Uterus (tissue), 3 donors: ENCODE measurements at regions not wholly inside any gene's neighbourhood (a gene's known extent, or its start where the extent isn't known, plus 50 kb on each side); places are given as distances from the start of the nearest gene placed in this dataset.
"Not testable (repeated sequence)": the region's sequence is repeated elsewhere in the genome, so short reads cannot be mapped to it uniquely, and the experiment has no call there.

Experiments used
- DNase-seq, 2 donors: peaks; one replicate each; pipeline ENCODE4 v3.0.0-alpha.2; 2019 to 2020
- H3K27ac ChIP-seq, 2 donors: fragments of 200-600 bp; sonication (generic); 1 replicate in 1 of 2; 2 replicates in 1 of 2; pipeline ENCODE4 v1.5.1; 2016 to 2018
- H3K27me3 ChIP-seq, 2 donors: fragments of 200-600 bp; sonication (generic); one replicate each; pipeline ENCODE4 v1.5.1; 2018 to 2019; ENCODE audit warnings: control low read depth in 1 of 2
- H3K36me3 ChIP-seq, 2 donors: fragments of 200-600 bp; sonication (generic); one replicate each; pipeline ENCODE4 v1.5.1; 2019; ENCODE audit warnings: control low read depth in 1 of 2
- H3K4me1 ChIP-seq, 2 donors: fragments of 200-600 bp; sonication (generic); one replicate each; pipeline ENCODE4 v1.5.1; 2018 to 2019; ENCODE audit warnings: control low read depth in 1 of 2
- H3K4me3 ChIP-seq, 2 donors: fragments of 200-600 bp; sonication (generic); 1 replicate in 1 of 2; 2 replicates in 1 of 2; pipeline ENCODE4 v1.5.1; 2018 to 2019; ENCODE audit warnings: mild to moderate bottlenecking in 1 of 2
- H3K9me3 ChIP-seq, 2 donors: fragments of 200-600 bp; sonication (generic); one replicate each; pipeline ENCODE4 v1.5.1; 2019; ENCODE audit warnings: control low read depth in 1 of 2
- CTCF ChIP-seq, 4 experiments: fragments of 200-600 bp in 2 of 4; fragments of 450-650 bp in 2 of 4; sonication (generic) in 2 of 4; IDR thresholded peaks; one replicate each; pipeline ENCODE4 v1.5.1; 2016 to 2019; ENCODE audit warnings: antibody characterized with exemption in 4 of 4, mild to moderate bottlenecking in 2 of 4, moderate library complexity in 1 of 4
- POLR2A ChIP-seq, 2 donors: fragments of 450-650 bp; IDR thresholded peaks; one replicate each; pipeline ENCODE4 v1.6.1; 2016; ENCODE audit warnings: antibody characterized with exemption in 2 of 2, mild to moderate bottlenecking in 1 of 2, moderate library complexity in 1 of 2
- intact Hi-C: fragments of 100-400 bp; cut with DNase I; formaldehyde crosslinking; loops from one replicate; pipeline ENCODE4 v1.15.1; 2023; ENCODE audit warnings: low total_unique reads
- donor health status: DM: yes; HTN: yes; CAD: no.

- Histone ChIP-seq H3K9me3 (no peaks in the 10 kb centered on the region), H3K27me3 (no peaks in the 10 kb centered on the region), H3K36me3 (no peaks in the 10 kb centered on the region), H3K4me1 (no peaks in the 10 kb centered on the region), H3K27ac (no peak overlapping the region), H3K4me3 (no peak overlapping the region)
- intact Hi-C loops = no loop called here
- DNase-seq = no peak
- no peak for TF ChIP-seq CTCF (IDR thresholded peaks at IDR 0.05)
- no peak for TF ChIP-seq POLR2A (IDR thresholded peaks at IDR 0.05)
Observed at GRCh38 chr4:156388826-156389225, 435.2 kb upstream of the CTSO start.

GRCh38 chr4:156378033-156378665 lies 424.5 kb upstream of the CTSO start:
- H3K4me1 ChIP-seq = no peaks in the 10 kb centered on the region
- TF ChIP-seq POLR2A (IDR thresholded peaks at IDR 0.05) = no peak
- TF ChIP-seq CTCF (IDR thresholded peaks at IDR 0.05) = peak in 2 of 4 experiments; percentile 4 to 17
- no peak overlapping the region for H3K27ac ChIP-seq
- no peak overlapping the region for H3K4me3 ChIP-seq
- intact Hi-C loops = no loop called here
- H3K36me3 ChIP-seq = no peaks in the 10 kb centered on the region
- DNase-seq = no peak
- no peaks in the 10 kb centered on the region for H3K9me3 ChIP-seq
- no peaks in the 10 kb centered on the region for H3K27me3 ChIP-seq

- TF ChIP-seq POLR2A (IDR thresholded peaks at IDR 0.05) = no peak
- TF ChIP-seq CTCF (IDR thresholded peaks at IDR 0.05) = no peak
Observed at GRCh38 chr4:156377036-156377710, 423.5 kb upstream of the CTSO start.

GRCh38 chr4:156374894-156375293 lies 421.2 kb upstream of the CTSO start:
- no peaks in the 10 kb centered on the region for H3K27me3 ChIP-seq
- intact Hi-C loops = no loop called here
- no peaks in the 10 kb centered on the region for H3K4me1 ChIP-seq
- DNase-seq = no peak
- H3K36me3 ChIP-seq = no peaks in the 10 kb centered on the region
- no peak overlapping the region for H3K4me3 ChIP-seq
- H3K9me3 ChIP-seq = no peaks in the 10 kb centered on the region
- no peak for TF ChIP-seq POLR2A (IDR thresholded peaks at IDR 0.05)
- TF ChIP-seq CTCF (IDR thresholded peaks at IDR 0.05) = no peak
- H3K27ac ChIP-seq = peak overlapping the region; percentile 52 to 54

More at GRCh38 chr4:156377036-156377710, 423.5 kb upstream of the CTSO start:
- no peak for DNase-seq
- intact Hi-C loops = no loop called here
- H3K36me3 ChIP-seq = no peaks in the 10 kb centered on the region
- no peaks in the 10 kb centered on the region for H3K27me3 ChIP-seq
- no peaks in the 10 kb centered on the region for H3K4me1 ChIP-seq
- no peaks in the 10 kb centered on the region for H3K9me3 ChIP-seq
- H3K4me3 ChIP-seq = no peak overlapping the region
- H3K27ac ChIP-seq = no peak overlapping the region

GRCh38 chr4:156374069-156374468 lies 420.4 kb upstream of the CTSO start:
- Histone ChIP-seq H3K27me3 (no peaks in the 10 kb centered on the region), H3K36me3 (no peaks in the 10 kb centered on the region), H3K4me3 (no peak overlapping the region), H3K9me3 (no peaks in the 10 kb centered on the region), H3K27ac (peak overlapping the region; percentile 52 to 54), H3K4me1 (no peaks in the 10 kb centered on the region)
- TF ChIP-seq POLR2A (IDR thresholded peaks at IDR 0.05) = no peak
- no peak for TF ChIP-seq CTCF (IDR thresholded peaks at IDR 0.05)
- peak in 1 of 2 donors; percentile 30 for DNase-seq
- intact Hi-C loops = no loop called here

GRCh38 chr4:156367502-156367901 lies 413.8 kb upstream of the CTSO start:
- H3K27me3 ChIP-seq, H3K36me3 ChIP-seq, DNase-seq, H3K9me3 ChIP-seq, H3K4me1 ChIP-seq, H3K4me3 ChIP-seq, H3K27ac ChIP-seq, intact Hi-C loops: not testable (repeated sequence)
